Kidney glomerular epithelial cell (primary cell): ENCODE measurements at regions not wholly inside any gene's neighbourhood (a gene's known extent, or its start where the extent isn't known, plus 50 kb on each side); places are given as distances from the start of the nearest gene placed in this dataset.

ENCODE experiments used
- DNase-seq: peaks from one replicate; lab custom pipeline; 2025; lab: John Stamatoyannopoulos, UW

DNA sequence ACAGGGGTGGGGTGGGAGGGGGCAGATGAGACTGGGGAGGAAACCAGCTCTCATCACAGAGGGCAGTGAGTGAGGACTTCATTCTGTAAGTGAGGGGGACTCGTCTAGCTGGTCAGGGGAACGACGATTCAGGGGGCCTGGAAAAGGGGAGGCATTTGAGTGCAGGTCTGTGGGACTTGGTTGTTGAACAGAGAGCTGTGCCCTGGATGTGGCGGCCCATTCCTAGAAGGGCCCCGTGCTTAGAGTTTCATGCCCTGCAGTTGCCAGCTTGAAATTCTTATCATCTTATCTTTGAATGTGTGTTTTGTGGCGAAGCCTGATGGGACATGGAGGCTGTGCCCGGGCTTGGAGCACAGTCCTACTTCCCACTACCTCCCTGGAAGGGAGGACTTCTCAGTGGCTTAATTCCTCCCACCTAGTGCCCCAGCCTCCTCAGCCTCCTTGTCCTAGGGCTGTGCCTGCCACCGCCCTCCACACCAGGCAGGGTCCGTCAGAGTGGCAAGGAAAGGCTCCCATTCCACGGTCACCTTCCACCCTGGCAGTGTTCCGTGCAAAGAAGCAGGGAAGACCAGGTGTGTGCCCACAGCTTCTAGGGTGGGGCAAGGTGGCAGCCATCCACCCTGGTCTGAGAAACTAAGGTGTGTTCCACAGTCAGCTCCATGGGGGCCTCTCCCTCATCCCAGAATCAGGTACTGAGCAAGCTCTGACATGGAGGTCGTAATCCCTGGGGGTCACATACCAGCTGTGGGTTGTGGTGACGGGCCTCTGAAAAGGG lies 59.7 kb upstream of the LMO1 start:
- DNase-seq: no peak

DNA sequence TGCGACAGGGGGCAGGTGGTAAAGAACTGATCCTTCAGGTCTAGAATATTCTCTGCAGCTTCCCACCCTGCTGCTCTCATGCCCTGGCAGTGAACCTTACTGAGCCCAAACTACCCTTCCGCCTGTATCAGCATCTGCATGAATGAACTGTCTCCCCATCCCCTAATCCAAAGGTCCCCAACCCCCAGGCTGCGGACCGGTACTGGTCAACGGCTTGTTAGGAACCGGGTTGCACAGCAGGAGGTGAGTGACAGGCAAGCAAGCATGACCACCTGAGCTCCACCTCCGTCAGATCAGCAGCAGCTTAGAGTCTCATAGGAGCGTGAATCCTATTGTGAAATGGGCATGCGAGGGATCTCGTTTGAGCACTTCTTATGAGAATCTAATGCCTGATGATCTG lies 58.2 kb upstream of the LMO1 start:
- no peak for DNase-seq

DNA sequence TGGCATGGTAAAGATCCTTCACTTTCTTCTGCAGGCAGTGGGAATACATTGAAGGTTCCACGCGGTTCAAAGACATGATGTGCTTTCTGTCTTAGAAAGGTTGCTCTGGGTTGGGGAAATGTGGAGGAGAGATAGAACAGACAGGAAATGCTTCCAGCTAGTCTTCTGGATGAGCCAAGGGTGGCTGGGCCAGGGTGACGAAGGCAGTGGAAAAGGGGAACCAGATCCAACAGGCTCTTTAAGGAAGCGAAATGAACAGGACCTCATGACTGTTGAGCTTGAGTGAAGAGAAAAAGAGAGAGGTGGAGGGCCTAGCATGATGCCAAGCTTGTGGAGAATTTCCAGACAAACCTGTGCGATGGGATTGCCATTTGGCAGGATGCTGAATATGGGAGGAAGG lies 56.4 kb upstream of the LMO1 start:
- no peak for DNase-seq

DNA sequence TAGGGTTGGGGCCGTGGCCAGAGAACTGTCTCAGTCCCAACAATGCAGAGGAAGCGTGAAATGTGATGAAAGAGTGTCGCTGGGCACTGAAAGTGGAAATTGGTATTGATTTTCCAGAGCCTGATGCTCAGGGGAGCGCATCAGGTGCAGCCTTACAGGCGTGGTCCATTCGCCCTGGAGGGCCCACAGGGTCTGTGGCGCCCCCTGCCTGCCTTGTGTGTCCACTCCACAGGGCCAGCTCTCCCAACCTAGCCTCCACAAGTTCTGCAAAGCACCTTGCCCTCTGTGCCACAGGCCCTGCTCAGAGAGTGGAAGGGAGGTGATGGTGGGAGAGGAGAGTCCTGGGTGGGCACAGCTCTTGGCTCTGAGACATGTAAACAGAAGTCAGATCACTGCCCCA lies 54.9 kb upstream of the LMO1 start:
- no peak for DNase-seq

DNA sequence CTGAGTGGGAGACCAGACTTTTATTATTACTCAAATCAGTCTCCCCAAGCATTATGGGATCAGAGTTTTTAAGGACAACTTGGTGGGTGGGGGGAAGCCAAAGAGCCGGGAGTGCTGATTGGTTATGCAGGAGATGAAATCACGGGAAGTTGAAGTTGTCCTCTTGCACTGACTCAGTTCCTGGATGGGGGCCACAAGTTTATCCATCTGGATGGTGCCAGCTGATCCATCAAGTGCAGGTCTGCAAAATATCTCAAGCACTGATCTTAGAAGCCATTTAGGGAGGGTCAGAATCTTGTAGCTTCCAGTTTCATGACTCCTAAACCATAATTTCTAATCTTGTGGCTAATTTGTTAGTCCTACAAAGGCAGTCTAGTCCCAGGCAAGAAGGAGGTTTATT lies 53.5 kb upstream of the LMO1 start:
- no peak for DNase-seq

DNA sequence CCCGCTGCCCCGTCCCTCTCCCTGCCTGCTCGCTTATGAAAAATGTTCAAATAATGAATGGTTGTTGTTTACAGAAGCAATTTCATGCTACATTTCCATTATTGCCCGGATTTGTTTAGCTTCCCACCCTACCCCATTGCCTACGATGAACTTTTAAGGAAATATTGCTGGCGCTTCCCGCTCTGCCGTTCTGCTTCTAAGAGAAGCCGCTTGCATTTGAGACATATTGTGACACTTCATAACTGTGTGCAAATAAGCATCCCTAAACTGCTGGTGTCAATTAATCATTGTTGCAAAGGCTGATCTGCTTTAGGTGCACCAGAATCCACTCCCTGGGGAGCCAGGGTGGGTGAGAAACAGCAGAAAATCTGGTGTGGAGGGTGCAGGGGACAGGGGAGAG lies 52.3 kb upstream of the LMO1 start:
- DNase-seq: no peak

GRCh38 chr11:8315463-8315862 lies 51.8 kb upstream of the LMO1 start:
- no peak for DNase-seq

DNA sequence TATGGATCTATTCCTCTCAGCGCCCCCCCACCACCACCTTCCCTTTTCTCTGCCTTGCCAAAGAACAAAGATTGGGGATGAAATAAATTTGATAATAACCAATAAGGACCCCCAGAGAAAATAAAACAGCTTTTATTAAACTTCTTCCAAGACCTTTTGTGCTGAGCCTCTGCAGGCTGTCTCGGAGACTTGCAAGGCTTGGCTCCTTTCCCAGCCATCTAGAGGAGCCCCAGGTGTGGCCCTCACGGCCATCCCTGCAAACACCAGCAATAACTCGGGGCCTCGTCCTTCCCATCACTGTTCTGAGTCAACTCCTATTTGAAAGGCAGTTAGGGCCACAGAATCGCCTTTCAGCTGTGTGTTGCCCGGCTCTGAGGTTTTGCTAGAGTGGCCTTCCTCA lies 51.2 kb upstream of the LMO1 start:
- DNase-seq: no peak

GRCh38 chr11:8313504-8314090 lies 49.9 kb upstream of the LMO1 start:
- no peak for DNase-seq
